GM23248 (cell line): ENCODE measurements at regions not wholly inside any gene's neighbourhood (a gene's known extent, or its start where the extent isn't known, plus 50 kb on each side); places are given as distances from the start of the nearest gene placed in this dataset.
A peak's percentile ranks its signal among the peaks of the same experiment; 100 is the strongest.

Experiments
- DNase-seq: peaks from one replicate; pipeline ENCODE4 v3.0.0-alpha.2; 2015
- H2AFZ ChIP-seq: fragments of 200-600 bp; sonication (generic); 2 replicates; pipeline ENCODE4 v1.6.1; 2016; ENCODE audit warnings: antibody characterized with exemption
- H3F3A ChIP-seq: fragments of 200-600 bp; sonication (generic); 2 replicates; pipeline ENCODE4 v1.6.1; 2016; ENCODE audit warnings: mild to moderate bottlenecking, antibody characterized with exemption, mixed run types; ENCODE audit not compliant: insufficient read depth
- H3K27ac ChIP-seq: fragments of 200-600 bp; sonication (generic); 2 replicates; pipeline ENCODE4 v1.5.1; 2016; ENCODE audit warnings: mild to moderate bottlenecking
- H3K27me3 ChIP-seq: fragments of 200-600 bp; sonication (generic); replicated peaks from 2 replicates; pipeline ENCODE4 v1.6.1; 2016; ENCODE audit warnings: mild to moderate bottlenecking; ENCODE audit not compliant: insufficient read depth
- H3K36me3 ChIP-seq: fragments of 200-600 bp; sonication (generic); 2 replicates; pipeline ENCODE4 v1.6.1; 2016; ENCODE audit warnings: low read depth, mild to moderate bottlenecking
- H3K4me1 ChIP-seq: fragments of 200-600 bp; sonication (generic); 2 replicates; pipeline ENCODE4 v1.6.1; 2016; ENCODE audit warnings: mild to moderate bottlenecking; ENCODE audit not compliant: insufficient read depth
- H3K4me2 ChIP-seq: fragments of 200-600 bp; sonication (generic); one replicate; pipeline ENCODE4 v1.6.1; 2016; ENCODE audit warnings: mild to moderate bottlenecking; ENCODE audit not compliant: unreplicated experiment
- H3K4me3 ChIP-seq: fragments of 200-600 bp; sonication (generic); 2 replicates; pipeline ENCODE4 v1.5.1; 2016; ENCODE audit warnings: mild to moderate bottlenecking
- H3K79me2 ChIP-seq: fragments of 200-600 bp; sonication (generic); 2 replicates; pipeline ENCODE4 v1.6.1; 2016; ENCODE audit warnings: mild to moderate bottlenecking; ENCODE audit not compliant: insufficient read depth
- H3K9ac ChIP-seq: fragments of 200-600 bp; sonication (generic); 2 replicates; pipeline ENCODE4 v1.6.1; 2016; ENCODE audit warnings: mild to moderate bottlenecking
- H3K9me2 ChIP-seq: fragments of 200-600 bp; sonication (generic); 2 replicates; pipeline ENCODE4 v1.6.1; 2016; ENCODE audit warnings: mixed run types, mild to moderate bottlenecking, moderate library complexity; ENCODE audit not compliant: insufficient read depth
- H3K9me3 ChIP-seq: fragments of 200-600 bp; sonication (generic); one replicate; pipeline ENCODE4 v1.6.1; 2017; ENCODE audit warnings: low read depth
- H4K20me1 ChIP-seq: fragments of 200-600 bp; sonication (generic); 2 replicates; pipeline ENCODE4 v1.6.0; 2016; ENCODE audit not compliant: insufficient read depth
- EZH2 ChIP-seq: fragments of 200-600 bp; sonication (generic); IDR thresholded peaks from 2 replicates; pipeline ENCODE4 v1.6.1; 2018; ENCODE audit warnings: antibody characterized with exemption, mild to moderate bottlenecking; ENCODE audit not compliant: insufficient read depth, poor library complexity, severe bottlenecking
- EZH2phosphoT487 ChIP-seq: fragments of 200-600 bp; sonication (generic); IDR thresholded peaks from 2 replicates; pipeline ENCODE4 v1.6.1; 2018; ENCODE audit warnings: antibody characterized with exemption, moderate library complexity, mild to moderate bottlenecking, low read depth; ENCODE audit not compliant: insufficient read depth
- WGBS, 2 experiments: methylation state at CpG; one replicate each; pipeline ENCODE4 v1.1.6; 2015 to 2017; ENCODE audit warnings: low lambda C conversion rate in 2 of 2, low coverage in 1 of 2; ENCODE audit errors: missing lambda C conversion rate in 2 of 2; 5-methylcytosine and 5-hydroxymethylcytosine counted together
- in situ Hi-C: fragments of 300-500 bp; cut with MboI; formaldehyde crosslinking; loops from 2 replicates; pipeline ENCODE4 v1.15.0; 2020

DNA sequence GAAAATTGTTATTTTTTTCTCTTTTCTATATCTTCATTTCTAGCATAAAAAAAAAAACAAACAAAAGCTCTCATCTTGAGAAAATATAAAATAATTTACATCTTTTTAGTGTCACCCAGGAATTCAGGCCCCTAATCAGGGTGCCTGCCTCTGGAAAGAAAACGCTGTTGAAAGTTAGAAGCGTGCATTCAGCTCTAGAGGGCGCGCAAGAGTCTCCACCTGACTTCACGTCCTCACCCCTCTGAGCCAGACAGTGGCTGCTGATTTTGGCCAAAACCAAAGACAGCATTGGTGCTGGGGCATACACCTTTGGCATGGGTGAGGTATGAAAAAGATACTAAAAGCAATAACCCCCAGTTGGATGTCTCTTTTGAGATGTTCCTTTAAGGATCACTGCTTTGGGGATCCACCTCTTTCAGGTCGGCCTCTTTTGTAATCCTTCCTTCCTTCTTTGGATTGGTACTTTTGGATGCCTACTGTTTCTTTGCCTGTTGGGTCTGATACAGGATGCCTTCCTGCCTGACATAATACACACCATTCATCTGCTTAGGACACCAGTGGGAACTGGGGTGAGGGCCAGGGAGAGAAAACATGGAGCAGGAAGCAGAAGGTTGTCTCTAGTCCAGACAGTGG is 77.6 kb upstream of the CHRM3 start:
- H4K20me1 ChIP-seq = no peaks in the 10 kb centered on the region
- no peaks in the 10 kb centered on the region for H3K27me3 ChIP-seq
- no peak overlapping the region for H3K4me3 ChIP-seq
- no peak for TF ChIP-seq EZH2
- no peak for TF ChIP-seq EZH2phosphoT487
- no peaks in the 10 kb centered on the region for H3K4me1 ChIP-seq
- 4 to 6% methylated on average over 6 of the region's 6 CpGs for WGBS, 2 experiments
- no peak overlapping the region for H3K9ac ChIP-seq
- no peaks in the 10 kb centered on the region for H3K79me2 ChIP-seq
- H3K27ac ChIP-seq = no peak overlapping the region
- in situ Hi-C loops = no loop called here
- no peaks in the 10 kb centered on the region for H3F3A ChIP-seq
- H2AFZ ChIP-seq = no peak overlapping the region
- no peaks in the 10 kb centered on the region for H3K36me3 ChIP-seq
- H3K4me2 ChIP-seq = no peak overlapping the region
- peak; percentile 31 for DNase-seq
- H3K9me2 ChIP-seq = no peaks in the 10 kb centered on the region
- no peaks in the 10 kb centered on the region for H3K9me3 ChIP-seq

DNA sequence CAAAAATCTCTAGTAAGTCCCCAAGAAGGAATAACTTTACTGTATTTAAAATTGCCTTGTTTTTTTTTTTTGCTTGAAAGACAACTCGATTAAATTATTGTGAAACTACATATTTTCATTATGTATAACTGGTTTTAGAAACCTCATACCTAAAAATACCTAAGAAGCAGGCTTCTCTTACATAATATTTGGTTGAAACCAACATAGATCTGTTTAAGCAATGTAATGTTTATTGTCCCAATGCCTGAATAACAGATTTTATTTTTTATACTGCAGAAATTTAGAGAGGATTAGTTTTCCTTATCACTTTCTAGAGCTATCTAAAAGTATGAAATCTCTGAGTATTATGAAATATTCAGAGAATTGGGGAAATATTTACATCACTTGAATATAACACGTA is 78.5 kb upstream of the CHRM3 start:
- 19 to 22% methylated on average over 2 of the region's 2 CpGs for WGBS, 2 experiments
- no peaks in the 10 kb centered on the region for H3K4me1 ChIP-seq
- H3K4me2 ChIP-seq = no peak overlapping the region
- no peaks in the 10 kb centered on the region for H4K20me1 ChIP-seq
- DNase-seq = no peak
- no peak overlapping the region for H3K9ac ChIP-seq
- H3K9me3 ChIP-seq = no peaks in the 10 kb centered on the region
- H3K27ac ChIP-seq = no peak overlapping the region
- no peak overlapping the region for H2AFZ ChIP-seq
- no peak overlapping the region for H3K4me3 ChIP-seq
- in situ Hi-C loops = no loop called here
- H3K27me3 ChIP-seq = no peaks in the 10 kb centered on the region
- TF ChIP-seq EZH2 (no peak), EZH2phosphoT487 (no peak)
- no peaks in the 10 kb centered on the region for H3F3A ChIP-seq
- H3K9me2 ChIP-seq = no peaks in the 10 kb centered on the region
- no peaks in the 10 kb centered on the region for H3K36me3 ChIP-seq
- no peaks in the 10 kb centered on the region for H3K79me2 ChIP-seq

DNA sequence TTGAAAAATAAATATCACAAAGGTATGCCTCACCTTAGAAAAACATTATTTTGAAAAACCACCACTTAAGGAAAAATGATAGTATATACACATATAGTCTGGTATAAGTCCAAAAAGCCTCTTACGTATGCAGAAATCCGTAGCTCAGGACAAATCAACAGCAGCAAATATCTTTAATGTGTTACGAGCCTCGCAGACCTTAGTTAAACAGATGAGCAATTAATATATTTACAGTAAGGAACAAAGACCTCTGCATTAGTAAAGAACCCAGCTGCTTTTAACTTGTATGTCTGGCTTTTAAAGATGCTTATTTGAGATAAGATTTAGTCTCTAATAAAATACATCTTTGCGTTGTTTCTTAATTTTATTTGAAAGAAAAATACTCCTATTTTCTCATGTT is 79.9 kb upstream of the CHRM3 start:
- in situ Hi-C loops = no loop called here
- TF ChIP-seq EZH2 (no peak), EZH2phosphoT487 (no peak)
- 32 to 42% methylated on average over 5 of the region's 5 CpGs for WGBS, 2 experiments
- no peaks in the 10 kb centered on the region for H3K9me3 ChIP-seq
- H3K9ac ChIP-seq = no peak overlapping the region
- H3K4me2 ChIP-seq = no peak overlapping the region
- no peak for DNase-seq
- no peaks in the 10 kb centered on the region for H3K4me1 ChIP-seq
- no peaks in the 10 kb centered on the region for H3K9me2 ChIP-seq
- H2AFZ ChIP-seq = no peak overlapping the region
- H3F3A ChIP-seq = no peaks in the 10 kb centered on the region
- no peak overlapping the region for H3K27ac ChIP-seq
- no peaks in the 10 kb centered on the region for H3K27me3 ChIP-seq
- no peak overlapping the region for H3K4me3 ChIP-seq
- H3K36me3 ChIP-seq = no peaks in the 10 kb centered on the region
- no peaks in the 10 kb centered on the region for H3K79me2 ChIP-seq
- no peaks in the 10 kb centered on the region for H4K20me1 ChIP-seq

DNA sequence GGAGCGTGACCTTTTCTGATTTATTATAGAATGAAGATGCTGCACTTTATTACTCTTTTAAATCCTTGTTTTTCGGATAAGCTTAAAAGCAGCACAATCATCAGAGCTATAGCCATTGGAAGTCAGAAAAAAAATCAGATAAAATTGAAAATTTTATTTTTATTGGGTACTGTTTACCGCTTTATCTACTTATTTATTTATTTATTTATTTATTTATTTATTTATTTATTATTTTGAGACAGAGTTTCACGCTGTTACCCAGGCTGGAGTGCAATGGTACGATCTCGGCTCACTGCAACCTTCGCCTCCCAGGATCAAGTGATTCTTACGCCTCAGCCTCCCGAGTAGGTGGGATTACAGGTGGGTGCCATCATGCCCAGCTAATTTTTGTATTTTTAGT is 83.1 kb upstream of the CHRM3 start:
- Histone ChIP-seq H3K9me3 (no peaks in the 10 kb centered on the region), H3K27ac (no peak overlapping the region), H3K79me2 (no peaks in the 10 kb centered on the region), H4K20me1 (no peaks in the 10 kb centered on the region), H3K4me1 (no peaks in the 10 kb centered on the region), H3K36me3 (no peaks in the 10 kb centered on the region), H3K27me3 (no peaks in the 10 kb centered on the region), H3K9me2 (no peaks in the 10 kb centered on the region), H3K4me2 (no peak overlapping the region), H3K9ac (no peak overlapping the region), H3K4me3 (no peak overlapping the region), H3F3A (no peaks in the 10 kb centered on the region), H2AFZ (no peak overlapping the region)
- WGBS, 2 experiments = 57 to 63% methylated on average over 9 of the region's 9 CpGs
- TF ChIP-seq EZH2phosphoT487 (no peak), EZH2 (no peak)
- in situ Hi-C loops = no loop called here
- DNase-seq = no peak

DNA sequence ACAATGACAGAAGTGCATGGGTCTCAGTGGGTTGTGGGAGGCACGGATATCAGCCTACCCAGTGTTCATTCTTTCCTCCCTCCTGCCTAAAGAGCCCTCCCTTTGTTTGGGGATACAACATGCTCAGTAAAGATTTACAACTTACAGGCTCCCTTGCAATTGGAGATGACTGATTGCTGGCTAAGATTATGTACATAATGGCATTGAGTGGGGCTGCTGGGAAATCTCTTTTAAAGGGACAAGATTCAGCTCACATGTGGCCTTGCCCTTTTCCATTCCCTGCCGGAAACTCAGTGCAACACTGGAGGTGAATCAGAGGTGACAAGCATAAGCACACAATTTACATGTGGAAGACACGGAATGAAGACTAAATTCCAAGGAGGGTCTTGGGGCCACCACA is 83.7 kb upstream of the CHRM3 start:
- H3K36me3 ChIP-seq = no peaks in the 10 kb centered on the region
- TF ChIP-seq EZH2phosphoT487 = no peak
- no peak for TF ChIP-seq EZH2
- H3K27ac ChIP-seq = no peak overlapping the region
- H3K9me3 ChIP-seq = no peaks in the 10 kb centered on the region
- H3K4me1 ChIP-seq = no peaks in the 10 kb centered on the region
- in situ Hi-C loops = no loop called here
- 14 to 15% methylated on average over 3 of the region's 3 CpGs for WGBS, 2 experiments
- H3K4me3 ChIP-seq = no peak overlapping the region
- no peak overlapping the region for H3K4me2 ChIP-seq
- H3F3A ChIP-seq = no peaks in the 10 kb centered on the region
- DNase-seq = no peak
- H2AFZ ChIP-seq = no peak overlapping the region
- H3K9ac ChIP-seq = no peak overlapping the region
- no peaks in the 10 kb centered on the region for H3K9me2 ChIP-seq
- H4K20me1 ChIP-seq = no peaks in the 10 kb centered on the region
- no peaks in the 10 kb centered on the region for H3K79me2 ChIP-seq
- H3K27me3 ChIP-seq = no peaks in the 10 kb centered on the region
